ENCODE measurements at regions not wholly inside any gene's neighbourhood (a gene's known extent, or its start where the extent isn't known, plus 50 kb on each side); places are given as distances from the start of the nearest gene placed in this dataset.
"Not testable (repeated sequence)": the region's sequence is repeated elsewhere in the genome, so short reads cannot be mapped to it uniquely, and the experiment has no call there.

DNA sequence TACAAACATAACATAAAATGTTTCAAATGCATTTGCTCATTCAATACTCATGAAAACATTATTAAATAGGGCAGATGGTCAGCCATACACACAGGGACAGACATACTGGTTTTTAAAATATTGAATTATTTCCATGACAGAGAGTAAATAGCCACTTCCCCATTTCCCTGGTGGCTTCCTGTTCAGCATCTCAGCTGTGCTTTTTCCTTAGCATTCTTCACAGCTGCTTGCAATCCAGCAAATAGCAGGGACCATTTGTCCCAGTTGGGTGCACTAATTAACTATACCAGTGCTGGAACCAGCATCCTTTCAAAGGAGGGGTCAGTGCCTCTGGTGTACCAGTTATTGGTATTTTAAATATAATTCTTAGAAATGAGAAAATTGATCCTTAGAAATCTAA, 964.7 kb downstream of the RAB28 start:
- Histone ChIP-seq H3K9me3 (ENCODE audit: control insufficient read depth, insufficient read depth, low read length) (no peaks in the 10 kb centered on the region), H3K9ac (ENCODE audit: low read depth, low read length) (no peak overlapping the region), H3K36me3 (ENCODE audit: control insufficient read depth, insufficient read depth, low read length) (no peaks in the 10 kb centered on the region), H3K27me3 (ENCODE audit: control insufficient read depth, insufficient read depth, low read length) (no peaks in the 10 kb centered on the region), H3K4me3 (ENCODE audit: low read depth, low read length) (no peak overlapping the region), H3K4me1 (ENCODE audit: control insufficient read depth, insufficient read depth, low read length) (no peaks in the 10 kb centered on the region)

DNA sequence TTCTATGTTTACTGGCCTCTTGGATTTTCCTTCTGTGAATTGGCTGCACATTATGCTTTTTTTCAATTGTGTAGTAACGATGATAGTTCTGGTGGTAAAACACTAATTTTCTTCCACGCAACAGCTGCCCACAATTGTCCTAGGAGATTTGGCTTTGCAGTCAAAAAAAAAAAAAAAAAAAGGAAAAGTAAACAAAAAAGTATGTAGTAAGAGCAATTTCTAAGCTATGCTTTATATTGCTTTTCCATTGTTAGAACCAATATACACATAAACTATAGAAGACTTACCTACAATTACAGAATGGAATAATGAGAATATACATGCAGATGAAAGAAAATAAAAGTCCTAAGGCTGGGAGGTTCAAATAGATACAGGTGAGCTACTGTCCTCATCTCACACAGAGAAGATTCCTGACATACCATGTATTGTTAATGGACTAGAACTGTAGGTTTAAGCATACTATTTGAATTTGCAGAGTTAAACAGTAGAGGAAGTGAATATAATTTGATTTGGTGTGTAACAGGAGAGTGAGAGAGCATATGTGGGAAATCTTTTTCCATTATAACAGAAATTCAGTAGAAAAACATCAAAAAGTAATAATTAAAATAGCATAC, 976.2 kb downstream of the RAB28 start:
- Histone ChIP-seq H3K4me3 (ENCODE audit: low read depth, low read length) (no peak overlapping the region), H3K36me3 (ENCODE audit: control insufficient read depth, insufficient read depth, low read length) (no peaks in the 10 kb centered on the region), H3K4me1 (ENCODE audit: control insufficient read depth, insufficient read depth, low read length) (no peaks in the 10 kb centered on the region), H3K27me3 (ENCODE audit: control insufficient read depth, insufficient read depth, low read length) (no peaks in the 10 kb centered on the region), H3K9me3 (ENCODE audit: control insufficient read depth, insufficient read depth, low read length) (no peaks in the 10 kb centered on the region), H3K9ac (ENCODE audit: low read depth, low read length) (no peak overlapping the region)

DNA sequence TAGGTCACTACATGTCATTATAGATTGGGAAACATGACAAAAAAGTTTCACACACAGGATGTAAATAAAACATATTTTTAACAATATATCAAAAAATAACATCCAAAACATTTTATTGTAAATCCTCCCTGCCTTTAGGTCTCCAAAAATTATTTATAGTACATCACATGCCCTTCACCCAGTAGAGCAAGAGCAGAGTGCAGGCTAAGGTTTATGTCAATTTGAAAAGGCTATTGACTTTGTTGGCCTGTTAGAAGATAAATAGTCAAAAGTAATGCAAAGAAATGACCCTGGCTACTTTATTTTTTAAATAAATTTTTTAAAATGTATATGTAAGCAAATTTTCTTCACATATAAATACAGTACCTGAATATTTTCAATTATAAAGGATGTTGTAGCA, 983.7 kb downstream of the RAB28 start:
- no peaks in the 10 kb centered on the region for H3K9me3 ChIP-seq (ENCODE audit: control insufficient read depth, insufficient read depth, low read length)

DNA sequence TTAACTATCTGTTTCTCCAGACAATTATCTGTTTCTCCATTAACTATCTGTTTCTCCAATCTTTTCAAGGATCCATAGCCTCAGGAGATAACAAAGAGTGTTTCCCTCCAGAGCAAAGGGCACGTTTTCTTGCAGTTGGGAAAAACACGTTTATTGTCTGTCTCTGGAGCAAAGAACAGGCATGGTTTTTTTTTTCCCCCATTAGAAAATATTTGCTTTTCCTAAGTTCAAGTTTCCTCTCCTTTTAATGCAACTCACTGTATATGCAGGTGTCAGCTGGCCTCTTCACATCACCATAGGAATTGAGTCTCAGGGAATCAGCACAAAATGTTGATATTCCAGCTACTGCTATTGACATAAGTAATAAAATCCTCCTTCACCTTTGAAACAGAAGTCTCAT, 984.4 kb downstream of the RAB28 start:
- no peak overlapping the region for H3K4me3 ChIP-seq (ENCODE audit: low read depth, low read length)
- no peaks in the 10 kb centered on the region for H3K27me3 ChIP-seq (ENCODE audit: control insufficient read depth, insufficient read depth, low read length)
- no peak overlapping the region for H3K9ac ChIP-seq (ENCODE audit: low read depth, low read length)
- no peaks in the 10 kb centered on the region for H3K4me1 ChIP-seq (ENCODE audit: control insufficient read depth, insufficient read depth, low read length)
- no peaks in the 10 kb centered on the region for H3K9me3 ChIP-seq (ENCODE audit: control insufficient read depth, insufficient read depth, low read length)
- H3K36me3 ChIP-seq (ENCODE audit: control insufficient read depth, insufficient read depth, low read length) = no peaks in the 10 kb centered on the region

More for the DNA sequence above, 983.7 kb downstream of the RAB28 start:
- H3K36me3 ChIP-seq (ENCODE audit: control insufficient read depth, insufficient read depth, low read length) = no peaks in the 10 kb centered on the region
- no peak overlapping the region for H3K9ac ChIP-seq (ENCODE audit: low read depth, low read length)
- H3K4me3 ChIP-seq (ENCODE audit: low read depth, low read length) = no peak overlapping the region
- H3K27me3 ChIP-seq (ENCODE audit: control insufficient read depth, insufficient read depth, low read length) = no peaks in the 10 kb centered on the region
- no peaks in the 10 kb centered on the region for H3K4me1 ChIP-seq (ENCODE audit: control insufficient read depth, insufficient read depth, low read length)

DNA sequence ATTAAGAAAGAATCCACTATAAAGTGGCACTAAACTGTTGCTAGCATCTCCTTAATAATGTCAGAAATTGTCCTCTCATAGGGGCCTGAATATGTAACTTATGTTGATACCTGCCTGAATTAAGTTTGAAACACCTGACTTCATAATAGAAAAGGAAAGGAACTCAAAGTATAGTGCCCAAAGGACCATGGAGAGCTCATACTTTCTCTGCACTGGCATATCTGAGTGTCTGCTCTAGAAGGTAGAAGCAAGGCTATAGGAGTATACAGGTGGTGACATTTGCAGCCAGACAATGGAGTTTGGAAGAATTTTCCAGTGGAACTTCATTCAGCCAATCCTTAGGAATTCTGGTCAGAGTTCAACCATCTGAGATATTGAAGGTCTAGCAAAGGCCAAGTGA, 988.9 kb downstream of the RAB28 start:
- Histone ChIP-seq H3K4me3 (ENCODE audit: low read depth, low read length) (no peak overlapping the region), H3K4me1 (ENCODE audit: control insufficient read depth, insufficient read depth, low read length) (no peaks in the 10 kb centered on the region), H3K9ac (ENCODE audit: low read depth, low read length) (no peak overlapping the region), H3K9me3 (ENCODE audit: control insufficient read depth, insufficient read depth, low read length) (no peaks in the 10 kb centered on the region), H3K27me3 (ENCODE audit: control insufficient read depth, insufficient read depth, low read length) (no peaks in the 10 kb centered on the region), H3K36me3 (ENCODE audit: control insufficient read depth, insufficient read depth, low read length) (no peaks in the 10 kb centered on the region)

DNA sequence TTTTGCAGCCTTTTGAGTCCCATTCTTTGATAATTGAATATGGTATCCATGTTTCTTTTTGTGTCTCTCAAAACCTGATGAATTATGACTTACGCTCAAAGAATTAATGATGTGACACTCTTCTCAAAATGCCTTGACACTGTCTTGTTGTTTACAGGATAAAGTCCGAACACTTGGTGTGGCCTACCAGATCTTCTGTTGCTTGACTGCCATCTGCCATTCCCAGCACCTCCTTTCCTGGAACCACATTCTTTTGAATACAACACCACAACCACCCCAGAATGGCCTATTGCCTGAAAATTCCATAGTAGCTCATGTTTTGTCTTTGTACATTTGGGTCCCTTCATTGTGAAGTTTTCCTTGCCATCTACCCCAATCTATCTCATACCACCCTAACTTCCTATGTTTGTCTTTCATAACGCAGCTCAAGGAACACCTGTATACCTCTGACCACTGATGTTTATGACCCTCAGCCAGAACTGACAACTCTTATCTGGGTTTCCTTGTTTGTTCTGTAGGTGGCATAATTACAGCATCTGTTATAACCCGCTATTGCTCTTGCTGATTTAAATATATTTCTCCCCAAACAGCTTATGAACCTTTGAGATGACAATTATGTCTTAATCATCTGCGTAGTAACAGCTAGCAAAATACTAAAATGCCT, 991.3 kb downstream of the RAB28 start:
- no peaks in the 10 kb centered on the region for H3K27me3 ChIP-seq (ENCODE audit: control insufficient read depth, insufficient read depth, low read length)
- no peaks in the 10 kb centered on the region for H3K36me3 ChIP-seq (ENCODE audit: control insufficient read depth, insufficient read depth, low read length)
- no peaks in the 10 kb centered on the region for H3K9me3 ChIP-seq (ENCODE audit: control insufficient read depth, insufficient read depth, low read length)
- no peaks in the 10 kb centered on the region for H3K4me1 ChIP-seq (ENCODE audit: control insufficient read depth, insufficient read depth, low read length)
- no peak overlapping the region for H3K9ac ChIP-seq (ENCODE audit: low read depth, low read length)
- no peak overlapping the region for H3K4me3 ChIP-seq (ENCODE audit: low read depth, low read length)

DNA sequence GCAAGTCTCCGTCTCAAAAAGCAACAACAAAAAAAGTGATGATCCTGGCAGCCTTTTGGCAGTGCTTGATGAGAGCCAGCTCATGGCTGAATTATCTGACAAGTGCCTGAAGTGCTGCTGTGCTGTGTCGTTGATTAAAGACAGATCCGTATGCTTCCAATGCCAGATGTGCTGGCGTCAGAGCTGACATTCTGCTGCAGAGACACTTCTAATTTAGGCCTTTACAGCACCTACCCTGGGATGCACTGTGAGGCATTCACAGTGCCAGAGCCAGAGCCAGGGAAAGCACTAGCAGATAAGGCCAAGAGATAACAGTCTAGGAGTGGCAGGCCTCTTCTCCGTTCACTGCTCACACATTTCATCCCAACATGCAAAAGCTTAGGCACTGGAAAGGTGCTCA, 995.5 kb downstream of the RAB28 start:
- Histone ChIP-seq H3K9me3 (ENCODE audit: control insufficient read depth, insufficient read depth, low read length) (no peaks in the 10 kb centered on the region), H3K4me1 (ENCODE audit: control insufficient read depth, insufficient read depth, low read length) (no peaks in the 10 kb centered on the region), H3K36me3 (ENCODE audit: control insufficient read depth, insufficient read depth, low read length) (no peaks in the 10 kb centered on the region), H3K4me3 (ENCODE audit: low read depth, low read length) (no peak overlapping the region), H3K27me3 (ENCODE audit: control insufficient read depth, insufficient read depth, low read length) (no peaks in the 10 kb centered on the region), H3K9ac (ENCODE audit: low read depth, low read length) (no peak overlapping the region)

DNA sequence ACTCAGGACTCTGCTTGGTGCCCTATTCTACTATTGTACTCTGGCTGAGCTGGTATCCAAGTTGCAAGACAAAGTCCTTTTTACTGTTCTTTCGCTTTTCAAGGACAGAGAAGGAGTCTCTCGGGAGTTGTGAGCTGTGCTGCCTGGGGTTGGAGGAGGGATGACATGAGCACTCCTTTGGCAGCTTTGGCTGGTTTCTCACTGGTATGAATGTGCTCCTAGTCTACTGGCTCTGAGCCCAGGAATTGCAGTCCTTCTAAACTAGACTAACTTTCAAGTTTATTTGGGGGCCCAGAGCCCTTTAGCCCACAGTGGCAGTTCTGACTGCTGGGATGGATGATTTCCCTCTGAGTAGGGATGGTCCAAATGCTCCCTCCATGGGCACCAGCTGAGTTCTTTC, 997.1 kb downstream of the RAB28 start:
- Histone ChIP-seq H3K27me3 (ENCODE audit: control insufficient read depth, insufficient read depth, low read length) (no peaks in the 10 kb centered on the region), H3K4me3 (ENCODE audit: low read depth, low read length) (no peak overlapping the region), H3K9me3 (ENCODE audit: control insufficient read depth, insufficient read depth, low read length) (no peaks in the 10 kb centered on the region), H3K36me3 (ENCODE audit: control insufficient read depth, insufficient read depth, low read length) (no peaks in the 10 kb centered on the region), H3K9ac (ENCODE audit: low read depth, low read length) (no peak overlapping the region), H3K4me1 (ENCODE audit: control insufficient read depth, insufficient read depth, low read length) (no peaks in the 10 kb centered on the region)

DNA sequence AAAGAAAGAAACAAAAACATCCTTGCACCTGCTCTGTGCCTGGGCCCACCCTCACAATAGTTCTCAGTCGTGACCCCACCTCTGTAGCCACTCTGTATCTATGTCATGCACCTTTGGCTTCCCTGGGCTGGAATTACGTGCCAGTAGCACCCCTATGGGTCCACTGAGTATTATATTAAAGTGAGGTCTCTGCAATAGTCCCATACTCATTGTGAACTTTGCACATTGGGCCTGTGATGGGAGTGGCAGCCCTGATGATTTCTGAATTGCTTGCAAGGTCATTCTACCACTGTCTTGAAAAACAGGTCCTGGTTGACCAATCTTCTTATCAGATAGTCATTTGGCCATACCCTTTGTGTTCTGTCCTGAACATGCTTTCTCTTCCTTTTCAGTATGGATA, 1012.1 kb downstream of the RAB28 start:
- H3K4me1 ChIP-seq (ENCODE audit: control insufficient read depth, insufficient read depth, low read length) = no peaks in the 10 kb centered on the region
- no peaks in the 10 kb centered on the region for H3K9me3 ChIP-seq (ENCODE audit: control insufficient read depth, insufficient read depth, low read length)
- no peak overlapping the region for H3K9ac ChIP-seq (ENCODE audit: low read depth, low read length)
- H3K4me3 ChIP-seq (ENCODE audit: low read depth, low read length) = no peak overlapping the region
- H3K27me3 ChIP-seq (ENCODE audit: control insufficient read depth, insufficient read depth, low read length) = no peaks in the 10 kb centered on the region
- H3K36me3 ChIP-seq (ENCODE audit: control insufficient read depth, insufficient read depth, low read length) = no peaks in the 10 kb centered on the region

DNA sequence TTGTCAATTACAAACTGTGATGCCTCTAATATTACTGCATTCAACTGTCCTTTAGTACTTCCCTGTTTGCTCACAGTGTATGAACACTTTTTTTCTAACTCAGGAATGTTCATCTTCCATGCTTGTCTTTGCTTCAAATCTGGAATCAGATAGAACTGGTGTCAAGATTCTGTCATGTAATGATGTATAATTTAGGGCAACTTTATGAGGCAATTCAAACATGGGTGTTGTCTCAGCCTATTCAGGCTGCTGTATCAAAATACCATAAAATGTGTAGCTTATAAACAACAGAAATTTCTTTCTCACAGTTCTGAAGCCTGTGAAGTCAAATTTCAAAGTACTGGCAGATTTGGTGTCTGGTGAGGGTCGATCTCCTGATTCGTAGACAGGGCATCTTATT, 1012.9 kb downstream of the RAB28 start:
- Histone ChIP-seq H3K4me1 (ENCODE audit: control insufficient read depth, insufficient read depth, low read length) (no peaks in the 10 kb centered on the region), H3K9me3 (ENCODE audit: control insufficient read depth, insufficient read depth, low read length) (no peaks in the 10 kb centered on the region), H3K36me3 (ENCODE audit: control insufficient read depth, insufficient read depth, low read length) (no peaks in the 10 kb centered on the region), H3K9ac (ENCODE audit: low read depth, low read length) (no peak overlapping the region), H3K27me3 (ENCODE audit: control insufficient read depth, insufficient read depth, low read length) (no peaks in the 10 kb centered on the region), H3K4me3 (ENCODE audit: low read depth, low read length) (no peak overlapping the region)

DNA sequence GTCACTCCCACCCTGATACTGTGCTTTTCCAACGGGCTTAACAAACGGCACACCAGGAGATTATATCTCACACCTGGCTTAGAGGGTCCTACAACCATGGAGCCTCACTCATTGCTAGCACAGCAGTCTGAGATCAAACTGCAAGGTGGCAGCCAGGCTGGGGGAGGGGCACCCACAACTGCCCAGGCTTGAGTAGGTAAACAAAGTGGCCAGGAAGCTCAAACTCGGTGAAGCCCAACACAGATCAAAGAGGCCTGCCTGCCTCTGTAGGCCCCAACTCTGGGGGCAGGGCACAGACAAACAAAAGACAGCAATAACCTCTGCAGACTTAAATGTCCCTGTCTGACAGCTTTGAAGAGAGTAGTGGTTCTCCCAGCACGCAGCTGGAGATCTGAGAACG, 1022.6 kb downstream of the RAB28 start:
- H3K27me3 ChIP-seq (ENCODE audit: control insufficient read depth, insufficient read depth, low read length); H3K4me3 ChIP-seq (ENCODE audit: low read depth, low read length); H3K9me3 ChIP-seq (ENCODE audit: control insufficient read depth, insufficient read depth, low read length); H3K9ac ChIP-seq (ENCODE audit: low read depth, low read length); H3K36me3 ChIP-seq (ENCODE audit: control insufficient read depth, insufficient read depth, low read length); H3K4me1 ChIP-seq (ENCODE audit: control insufficient read depth, insufficient read depth, low read length): not testable (repeated sequence)

DNA sequence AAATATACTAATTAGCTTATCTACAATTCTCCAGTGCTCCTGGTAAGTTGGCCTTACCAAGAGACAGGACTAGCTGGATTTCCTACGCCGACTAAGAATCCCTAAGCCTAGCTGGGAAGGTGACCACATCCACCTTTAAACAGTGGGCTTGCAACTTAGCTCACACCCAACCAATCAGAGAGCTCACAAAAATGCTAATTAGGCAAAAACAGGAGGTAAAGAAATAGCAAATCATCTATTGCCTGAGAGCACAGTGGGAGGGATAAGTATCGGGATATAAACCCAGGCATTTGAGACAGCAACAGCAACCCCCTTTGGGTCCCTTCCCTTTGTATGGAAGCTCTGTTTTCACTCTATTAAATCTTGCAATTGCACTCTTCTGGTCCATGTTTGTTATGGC, 1025.0 kb downstream of the RAB28 start:
- H3K9ac ChIP-seq (ENCODE audit: low read depth, low read length) = no peak overlapping the region
- no peaks in the 10 kb centered on the region for H3K4me1 ChIP-seq (ENCODE audit: control insufficient read depth, insufficient read depth, low read length)
- no peaks in the 10 kb centered on the region for H3K36me3 ChIP-seq (ENCODE audit: control insufficient read depth, insufficient read depth, low read length)
- H3K9me3 ChIP-seq (ENCODE audit: control insufficient read depth, insufficient read depth, low read length) = peaks cover 6% of the 10 kb centered on the region
- no peak overlapping the region for H3K4me3 ChIP-seq (ENCODE audit: low read depth, low read length)
- no peaks in the 10 kb centered on the region for H3K27me3 ChIP-seq (ENCODE audit: control insufficient read depth, insufficient read depth, low read length)

Data from iPS-15b (cell line).